NCI-H524 treated with DMSO at 0.1 percent for 48 hours (cell line): ENCODE measurements at regions not wholly inside any gene's neighbourhood (a gene's known extent, or its start where the extent isn't known, plus 50 kb on each side); places are given as distances from the start of the nearest gene placed in this dataset.

Source experiments
- DNase-seq: peaks from one replicate; lab custom pipeline; 2025; lab: John Stamatoyannopoulos, UW

- DNase-seq = no peak
Observed at GRCh38 chr3:13266005-13266404, 154.1 kb downstream of the NUP210 start.

GRCh38 chr3:13265507-13265906 is 154.6 kb downstream of the NUP210 start:
- no peak for DNase-seq

GRCh38 chr3:13265016-13265415 is 155.1 kb downstream of the NUP210 start:
- DNase-seq = no peak

GRCh38 chr3:13264468-13264795 is 155.7 kb downstream of the NUP210 start:
- no peak for DNase-seq

GRCh38 chr3:13263770-13264467 is 156.2 kb downstream of the NUP210 start:
- DNase-seq = no peak

- DNase-seq = no peak
Observed at GRCh38 chr3:13262493-13263211, 157.5 kb downstream of the NUP210 start.

- DNase-seq = no peak
Observed at GRCh38 chr3:13261892-13262291, 158.2 kb downstream of the NUP210 start.

GRCh38 chr3:13261104-13261830 is 158.9 kb downstream of the NUP210 start:
- DNase-seq = no peak

- DNase-seq = no peak
Observed at GRCh38 chr3:13260259-13261103, 159.6 kb downstream of the NUP210 start.

- DNase-seq = no peak
Observed at GRCh38 chr3:13259831-13260230, 160.3 kb downstream of the NUP210 start.

- DNase-seq = no peak
Observed at GRCh38 chr3:13258986-13259514, 161.1 kb downstream of the NUP210 start.

- no peak for DNase-seq
Observed at GRCh38 chr3:13258280-13258679, 161.8 kb downstream of the NUP210 start.

GRCh38 chr3:13257666-13258065 is 162.5 kb downstream of the NUP210 start:
- no peak for DNase-seq

- DNase-seq = no peak
Observed at GRCh38 chr3:13256845-13257244, 163.3 kb downstream of the NUP210 start.

- no peak for DNase-seq
Observed at GRCh38 chr3:13254028-13254951, 165.8 kb downstream of the NUP210 start.

- DNase-seq = no peak
Observed at GRCh38 chr3:13253208-13253937, 166.7 kb downstream of the NUP210 start.

- DNase-seq = no peak
Observed at GRCh38 chr3:13252207-13252606, 167.9 kb downstream of the NUP210 start.

GRCh38 chr3:13251166-13251903 is 168.8 kb downstream of the NUP210 start:
- no peak for DNase-seq

- DNase-seq = no peak
Observed at GRCh38 chr3:13249664-13250390, 170.3 kb downstream of the NUP210 start.
